ENCODE measurements at regions not wholly inside any gene's neighbourhood (a gene's known extent, or its start where the extent isn't known, plus 50 kb on each side); places are given as distances from the start of the nearest gene placed in this dataset.
"Not testable (repeated sequence)": the region's sequence is repeated elsewhere in the genome, so short reads cannot be mapped to it uniquely, and the experiment has no call there.

GRCh38 chr10:107994621-107995270, 830.2 kb upstream of the SORCS1 start:
- no peak for DNase-seq (ENCODE audit: low spot score)

GRCh38 chr10:107986571-107986970, 822.1 kb upstream of the SORCS1 start:
- DNase-seq (ENCODE audit: low spot score), result no peak

- no peak for DNase-seq (ENCODE audit: low spot score)
Observed at GRCh38 chr10:107984581-107984980, 820.1 kb upstream of the SORCS1 start.

- DNase-seq (ENCODE audit: low spot score), result no peak
Observed at GRCh38 chr10:107984149-107984548, 819.6 kb upstream of the SORCS1 start.

GRCh38 chr10:107978455-107978854, 813.9 kb upstream of the SORCS1 start:
- no peak for DNase-seq (ENCODE audit: low spot score)

GRCh38 chr10:107971973-107972372, 807.5 kb upstream of the SORCS1 start:
- no peak for DNase-seq (ENCODE audit: low spot score)

GRCh38 chr10:107971411-107971810, 806.9 kb upstream of the SORCS1 start:
- no peak for DNase-seq (ENCODE audit: low spot score)

- DNase-seq (ENCODE audit: low spot score), result no peak
Observed at GRCh38 chr10:107970512-107970911, 806.0 kb upstream of the SORCS1 start.

GRCh38 chr10:107969936-107970335, 805.4 kb upstream of the SORCS1 start:
- DNase-seq (ENCODE audit: low spot score), result no peak

GRCh38 chr10:107966826-107967225, 802.3 kb upstream of the SORCS1 start:
- no peak for DNase-seq (ENCODE audit: low spot score)

- DNase-seq (ENCODE audit: low spot score), result no peak
Observed at GRCh38 chr10:107952649-107953556, 788.4 kb upstream of the SORCS1 start.

GRCh38 chr10:107950411-107951062, 786.0 kb upstream of the SORCS1 start:
- DNase-seq (ENCODE audit: low spot score), result not testable (repeated sequence)

GRCh38 chr10:107942826-107943225, 778.3 kb upstream of the SORCS1 start:
- DNase-seq (ENCODE audit: low spot score), result no peak

- no peak for DNase-seq (ENCODE audit: low spot score)
Observed at GRCh38 chr10:107933076-107933475, 768.6 kb upstream of the SORCS1 start.

- no peak for DNase-seq (ENCODE audit: low spot score)
Observed at GRCh38 chr10:107931808-107932207, 767.3 kb upstream of the SORCS1 start.

GRCh38 chr10:107930037-107930436, 765.5 kb upstream of the SORCS1 start:
- DNase-seq (ENCODE audit: low spot score), result no peak

- DNase-seq (ENCODE audit: low spot score), result no peak
Observed at GRCh38 chr10:107924458-107924857, 760.0 kb upstream of the SORCS1 start.

- no peak for DNase-seq (ENCODE audit: low spot score)
Observed at GRCh38 chr10:107919626-107920235, 755.2 kb upstream of the SORCS1 start.

- DNase-seq (ENCODE audit: low spot score), result no peak
Observed at GRCh38 chr10:107918171-107918570, 753.7 kb upstream of the SORCS1 start.

- DNase-seq (ENCODE audit: low spot score), result no peak
Observed at GRCh38 chr10:107915215-107915610, 750.7 kb upstream of the SORCS1 start.

GRCh38 chr10:107914450-107915214, 750.1 kb upstream of the SORCS1 start:
- DNase-seq (ENCODE audit: low spot score), result no peak
